GM12872 (cell line): ENCODE measurements at regions not wholly inside any gene's neighbourhood (a gene's known extent, or its start where the extent isn't known, plus 50 kb on each side); places are given as distances from the start of the nearest gene placed in this dataset.

Experiments used
- CTCF ChIP-seq: IDR thresholded peaks from 3 replicates; pipeline ENCODE4 v1.5.1; 2011; ENCODE audit warnings: low read depth, mild to moderate bottlenecking, low read length, moderate library complexity; ENCODE audit not compliant: insufficient read depth

DNA sequence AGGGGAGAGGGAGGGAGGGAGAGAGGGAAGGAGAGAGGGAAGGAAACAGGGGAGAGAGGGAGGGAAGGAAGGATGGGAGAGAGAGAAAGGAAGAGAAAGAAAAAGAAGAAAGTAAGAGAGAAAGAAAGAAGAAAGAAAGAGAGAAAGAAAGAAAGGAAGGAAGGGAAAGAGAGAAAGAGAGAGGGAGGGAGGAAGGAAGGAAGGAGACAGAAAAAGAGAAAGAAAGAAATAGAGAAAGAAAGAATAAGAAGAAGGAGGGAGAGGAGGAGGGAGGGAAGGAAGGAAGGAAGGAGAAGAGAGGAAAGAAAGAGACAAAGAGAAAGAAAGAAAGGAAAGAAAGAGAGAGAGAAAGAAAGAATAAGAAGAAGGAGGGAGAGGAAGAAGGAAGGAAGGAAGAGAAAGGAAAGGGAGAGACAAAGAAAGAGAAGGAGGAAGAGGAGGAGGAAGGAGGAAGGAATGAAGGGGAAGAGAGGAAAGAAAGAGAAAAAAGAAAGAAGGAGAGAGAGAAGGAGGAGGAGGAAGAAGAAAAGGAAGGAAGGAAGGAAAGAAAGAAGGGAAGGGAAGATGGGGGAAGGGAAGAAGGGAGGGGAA lies 189.6 kb downstream of the PARM1 start:
- TF ChIP-seq CTCF = no peak

DNA sequence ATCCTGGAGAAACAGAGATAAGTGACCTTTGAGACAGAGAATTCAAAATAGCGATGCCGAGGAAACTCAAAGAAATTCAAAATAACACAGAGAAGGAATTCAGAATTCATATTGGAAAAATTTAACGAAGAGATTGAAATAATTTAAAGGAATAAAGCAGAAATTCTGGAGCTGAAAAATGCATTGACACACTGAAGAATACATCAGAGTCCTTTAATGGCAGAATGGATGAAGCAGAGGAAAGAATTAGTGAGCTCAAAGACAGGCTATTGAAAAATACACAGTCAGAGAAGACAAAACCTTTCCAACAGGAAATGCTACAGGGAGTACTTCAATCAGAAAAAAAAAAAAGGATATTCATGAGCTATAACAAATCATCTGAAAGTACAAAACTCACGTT lies 185.8 kb downstream of the PARM1 start:
- TF ChIP-seq CTCF = no peak

- no peak for TF ChIP-seq CTCF
Measured at GRCh38 chr4:75110061-75110460, 177.1 kb downstream of the PARM1 start.

DNA sequence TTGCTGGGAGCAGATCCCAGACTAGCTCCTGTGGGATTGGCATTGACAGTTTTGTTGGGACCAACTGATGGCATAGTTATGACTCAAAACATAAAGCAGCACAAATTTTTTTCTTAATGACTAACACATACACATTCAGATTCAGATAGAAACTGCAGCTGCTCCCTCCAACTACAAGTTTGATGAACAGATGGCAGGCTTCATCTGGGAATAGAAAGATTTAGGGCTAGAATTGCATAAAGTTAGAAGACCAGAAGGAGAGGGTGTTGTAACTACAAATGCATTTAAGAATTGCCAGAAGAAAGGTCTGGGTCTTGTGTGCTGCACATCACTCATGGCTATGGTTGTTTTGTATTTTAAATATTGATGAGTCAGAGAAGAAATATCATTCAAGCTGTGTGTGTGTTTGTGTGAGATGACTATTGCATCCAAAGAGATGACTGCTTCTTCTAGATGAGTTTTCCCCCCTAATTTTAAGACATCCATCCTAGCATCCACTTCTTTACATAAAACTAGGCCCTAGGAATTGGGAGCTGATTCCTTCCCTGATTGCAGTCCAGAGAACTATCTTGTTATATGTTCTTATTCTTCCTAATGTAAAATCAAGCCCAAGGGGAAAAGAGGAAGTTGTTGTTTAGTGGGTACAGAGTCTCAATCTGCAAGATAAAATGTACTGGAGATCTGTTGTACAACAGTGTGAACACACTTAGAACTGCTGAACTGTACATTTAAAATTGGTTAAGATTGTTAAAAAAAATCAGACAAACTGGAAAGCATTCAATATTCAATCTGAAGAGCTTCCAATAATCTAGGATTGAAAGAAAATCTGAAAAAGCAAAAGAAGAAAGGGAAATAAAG lies 175.1 kb downstream of the PARM1 start:
- no peak for TF ChIP-seq CTCF

DNA sequence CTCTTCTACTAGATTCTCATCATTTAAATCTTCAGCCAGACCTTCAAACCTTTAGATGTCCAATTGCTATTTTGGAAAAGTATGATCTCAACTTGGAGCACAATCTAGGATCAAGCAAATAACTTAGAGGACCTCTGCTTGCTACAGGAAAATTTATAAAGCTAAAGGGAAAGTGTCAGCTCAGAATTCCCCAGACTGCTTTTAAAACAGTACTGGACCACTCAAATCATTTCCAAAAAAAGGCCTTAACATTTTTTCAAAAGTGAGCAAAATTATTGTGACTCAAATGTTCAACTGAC lies 169.8 kb downstream of the PARM1 start:
- no peak for TF ChIP-seq CTCF

DNA sequence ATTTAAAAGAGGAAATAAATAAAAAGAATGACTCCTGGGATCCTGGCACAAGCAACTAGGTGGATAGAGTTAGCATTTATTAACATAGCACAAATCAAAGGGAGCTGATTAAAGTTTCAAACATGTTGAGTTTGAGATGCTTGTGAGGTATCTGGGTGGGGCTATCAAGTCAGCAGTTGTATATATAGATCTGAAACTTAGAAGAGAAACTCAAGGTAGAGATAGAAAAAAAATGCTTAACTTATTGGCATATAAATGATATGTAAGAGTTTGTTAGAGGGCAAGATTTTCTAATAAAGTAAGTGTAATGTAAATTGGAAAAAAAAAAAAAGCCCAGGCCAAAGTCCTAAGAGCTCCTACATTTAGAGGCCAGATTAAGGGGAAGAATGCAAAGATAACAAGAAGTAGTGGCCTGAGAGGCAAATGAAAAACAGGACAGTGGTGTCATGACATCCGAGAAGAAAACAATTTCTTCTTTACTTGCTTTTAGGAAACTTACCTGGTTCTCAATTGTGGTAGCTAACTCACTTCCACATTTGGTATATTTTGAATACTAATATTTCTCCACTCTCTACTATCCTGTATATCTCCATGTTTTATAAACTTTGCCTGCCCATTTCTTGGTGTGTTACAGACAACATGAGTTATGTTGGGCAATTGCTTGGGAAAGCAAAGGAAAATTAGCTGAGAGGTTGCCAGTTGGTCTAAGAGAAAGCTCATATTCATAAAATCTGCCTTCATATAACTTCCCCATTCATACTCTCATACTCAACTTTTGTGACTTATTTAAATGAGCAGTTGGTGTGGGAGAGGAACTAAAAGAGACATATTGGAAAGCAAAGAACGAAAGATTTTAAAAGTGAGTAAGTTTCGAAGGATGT lies 169.2 kb downstream of the PARM1 start:
- no peak for TF ChIP-seq CTCF
